Esophagus squamous epithelium (tissue), 5 donors: ENCODE measurements at regions not wholly inside any gene's neighbourhood (a gene's known extent, or its start where the extent isn't known, plus 50 kb on each side); places are given as distances from the start of the nearest gene placed in this dataset.

Source experiments
- DNase-seq: peaks from one replicate; lab custom pipeline; 2025; lab: John Stamatoyannopoulos, UW
- H3K27ac ChIP-seq, 4 donors: fragments of 200-600 bp; sonication (generic); one replicate each; pipeline ENCODE4 v1.5.1; 2016 to 2019; ENCODE audit warnings: mild to moderate bottlenecking in 1 of 4
- H3K27me3 ChIP-seq, 4 donors: fragments of 200-600 bp; sonication (generic); 1 replicate in 3 of 4; 2 replicates in 1 of 4; pipeline versions ENCODE4 v1.5.1 to v1.6.0; 2017 to 2021; ENCODE audit warnings: antibody characterized with exemption in 1 of 4
- H3K36me3 ChIP-seq, 3 donors: fragments of 200-600 bp; sonication (generic); one replicate each; pipeline ENCODE4 v1.5.1; 2016 to 2019
- H3K4me1 ChIP-seq, 3 donors: fragments of 200-600 bp; sonication (generic); one replicate each; pipeline ENCODE4 v1.5.1; 2017 to 2019
- H3K4me3 ChIP-seq, 4 donors: fragments of 200-600 bp; sonication (generic); 1 replicate in 3 of 4; 2 replicates in 1 of 4; pipeline ENCODE4 v1.5.1; 2016 to 2019; ENCODE audit warnings: mild to moderate bottlenecking in 2 of 4, moderate library complexity in 1 of 4
- H3K9me3 ChIP-seq, 3 donors: fragments of 200-600 bp; sonication (generic); one replicate each; pipeline ENCODE4 v1.5.1; 2016 to 2019
- POLR2A ChIP-seq, 4 donors: fragments of 450-650 bp; IDR thresholded peaks; one replicate each; pipeline ENCODE4 v1.6.1; 2017; ENCODE audit warnings: antibody characterized with exemption in 4 of 4, mild to moderate bottlenecking in 4 of 4, moderate library complexity in 3 of 4
- WGBS, 2 donors: methylation state at CpG; one replicate each; pipeline ENCODE4 v1.1.5; 2018; 5-methylcytosine and 5-hydroxymethylcytosine counted together
- intact Hi-C: fragments of 100-400 bp; cut with DNase I; formaldehyde crosslinking; loops from one replicate; pipeline ENCODE4 v1.15.0; 2022
- TF ChIP-seq, protein P1 (sequence below), 6 experiments: fragments of 450-650 bp in 4 of 6; fragments of 200-600 bp in 2 of 6; sonication (generic) in 2 of 6; IDR thresholded peaks; one replicate each; pipeline ENCODE4 v1.5.1; 2016 to 2019; ENCODE audit warnings: antibody characterized with exemption in 6 of 6, mild to moderate bottlenecking in 4 of 6, moderate library complexity in 4 of 6
- donor health status: DM: yes; HTN: yes; CAD: no.

DNA sequence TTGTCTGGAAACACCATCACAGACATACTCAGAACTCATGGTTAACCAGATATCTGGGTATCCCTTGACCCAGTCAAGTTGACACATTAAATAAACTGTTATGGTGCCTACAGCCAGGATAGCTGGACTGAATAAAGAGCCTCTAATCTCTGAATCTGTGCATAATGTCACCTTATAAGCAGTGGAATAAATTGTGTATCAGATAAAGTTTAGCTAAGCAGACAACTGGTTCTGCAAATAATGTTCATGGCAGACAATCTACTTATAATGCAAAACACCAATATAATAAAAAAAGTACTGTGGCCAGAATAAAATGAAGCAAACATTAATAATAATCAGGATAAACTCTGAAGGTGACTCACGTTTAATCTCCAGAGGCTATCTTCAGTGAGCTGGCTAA, 628.5 kb upstream of the FAT3 start:
- 55 to 74% methylated on average over 1 of the region's 1 CpG for WGBS, 2 donors
- intact Hi-C loops: no loop called here

DNA sequence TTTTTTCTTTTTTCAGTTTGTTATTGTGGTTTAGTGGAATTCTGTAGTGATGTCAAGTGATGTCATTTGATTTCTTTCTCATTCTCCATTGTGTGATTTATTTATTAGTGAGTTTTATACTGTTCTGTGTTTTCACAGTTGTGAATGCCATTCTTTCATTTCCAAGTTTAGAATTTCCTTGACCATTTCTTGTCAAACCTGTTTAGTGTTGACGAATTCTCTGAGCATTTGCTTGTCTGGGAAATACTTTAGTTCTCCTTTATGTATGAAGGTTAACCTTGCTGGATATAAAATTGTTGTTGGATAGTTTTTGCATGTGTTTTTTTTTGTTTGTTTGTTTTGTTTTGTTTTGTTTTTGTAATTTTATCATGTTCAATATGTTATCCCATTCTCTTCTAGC, 633.6 kb upstream of the FAT3 start:
- Histone ChIP-seq H3K4me1 (no peaks in the 10 kb centered on the region), H3K9me3 (peaks cover 0 to 13% (median 0%) of the 10 kb centered on the region in 3 donors), H3K27ac (no peak overlapping the region), H3K36me3 (no peaks in the 10 kb centered on the region), H3K4me3 (no peak overlapping the region), H3K27me3 (no peaks in the 10 kb centered on the region)
- intact Hi-C loops: no loop called here
- WGBS, 2 donors: 40 to 43% methylated on average over 1 of the region's 1 CpG
- no peak for TF ChIP-seq POLR2A (IDR thresholded peaks at IDR 0.05)
- TF ChIP-seq, protein P1, sequence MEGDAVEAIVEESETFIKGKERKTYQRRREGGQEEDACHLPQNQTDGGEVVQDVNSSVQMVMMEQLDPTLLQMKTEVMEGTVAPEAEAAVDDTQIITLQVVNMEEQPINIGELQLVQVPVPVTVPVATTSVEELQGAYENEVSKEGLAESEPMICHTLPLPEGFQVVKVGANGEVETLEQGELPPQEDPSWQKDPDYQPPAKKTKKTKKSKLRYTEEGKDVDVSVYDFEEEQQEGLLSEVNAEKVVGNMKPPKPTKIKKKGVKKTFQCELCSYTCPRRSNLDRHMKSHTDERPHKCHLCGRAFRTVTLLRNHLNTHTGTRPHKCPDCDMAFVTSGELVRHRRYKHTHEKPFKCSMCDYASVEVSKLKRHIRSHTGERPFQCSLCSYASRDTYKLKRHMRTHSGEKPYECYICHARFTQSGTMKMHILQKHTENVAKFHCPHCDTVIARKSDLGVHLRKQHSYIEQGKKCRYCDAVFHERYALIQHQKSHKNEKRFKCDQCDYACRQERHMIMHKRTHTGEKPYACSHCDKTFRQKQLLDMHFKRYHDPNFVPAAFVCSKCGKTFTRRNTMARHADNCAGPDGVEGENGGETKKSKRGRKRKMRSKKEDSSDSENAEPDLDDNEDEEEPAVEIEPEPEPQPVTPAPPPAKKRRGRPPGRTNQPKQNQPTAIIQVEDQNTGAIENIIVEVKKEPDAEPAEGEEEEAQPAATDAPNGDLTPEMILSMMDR (IDR thresholded peaks at IDR 0.05): no peak
- no peak for DNase-seq

More for the DNA sequence above, 628.5 kb upstream of the FAT3 start:
- H3K27me3 ChIP-seq: no peaks in the 10 kb centered on the region
- no peaks in the 10 kb centered on the region for H3K36me3 ChIP-seq
- TF ChIP-seq POLR2A (IDR thresholded peaks at IDR 0.05): no peak
- TF ChIP-seq, protein P1 (IDR thresholded peaks at IDR 0.05): no peak
- DNase-seq: no peak
- peaks cover 0 to 13% (median 0%) of the 10 kb centered on the region in 3 donors for H3K9me3 ChIP-seq
- no peak overlapping the region for H3K4me3 ChIP-seq
- H3K27ac ChIP-seq: no peak overlapping the region
- H3K4me1 ChIP-seq: no peaks in the 10 kb centered on the region

DNA sequence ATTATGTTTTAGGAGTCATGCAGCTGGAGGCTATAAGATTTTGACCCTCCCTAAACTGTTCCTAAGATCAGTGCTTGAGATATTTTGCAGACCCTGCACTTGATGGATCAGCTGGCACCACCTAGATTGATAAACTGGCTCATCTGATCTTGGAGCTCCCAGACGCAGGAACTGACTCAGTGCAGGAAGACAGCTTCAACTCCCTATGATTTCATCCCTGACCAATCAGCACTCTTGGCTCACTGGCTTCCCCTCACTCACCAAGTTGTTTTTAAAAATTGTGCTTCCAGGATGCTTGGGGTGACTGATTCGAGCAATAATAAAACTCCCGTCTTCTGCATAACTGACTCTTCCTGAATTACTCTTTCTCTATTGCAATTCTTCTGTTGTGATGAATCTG, 637.5 kb upstream of the FAT3 start:
- Histone ChIP-seq H3K27me3 (no peaks in the 10 kb centered on the region), H3K27ac (no peak overlapping the region), H3K36me3 (no peaks in the 10 kb centered on the region), H3K9me3 (peaks cover 0 to 11% (median 0%) of the 10 kb centered on the region in 3 donors), H3K4me3 (no peak overlapping the region), H3K4me1 (no peaks in the 10 kb centered on the region)
- 45 to 64% methylated on average over 3 of the region's 3 CpGs for WGBS, 2 donors
- intact Hi-C loops: no loop called here
- TF ChIP-seq, protein P1 (IDR thresholded peaks at IDR 0.05): no peak
- no peak for TF ChIP-seq POLR2A (IDR thresholded peaks at IDR 0.05)
- no peak for DNase-seq

DNA sequence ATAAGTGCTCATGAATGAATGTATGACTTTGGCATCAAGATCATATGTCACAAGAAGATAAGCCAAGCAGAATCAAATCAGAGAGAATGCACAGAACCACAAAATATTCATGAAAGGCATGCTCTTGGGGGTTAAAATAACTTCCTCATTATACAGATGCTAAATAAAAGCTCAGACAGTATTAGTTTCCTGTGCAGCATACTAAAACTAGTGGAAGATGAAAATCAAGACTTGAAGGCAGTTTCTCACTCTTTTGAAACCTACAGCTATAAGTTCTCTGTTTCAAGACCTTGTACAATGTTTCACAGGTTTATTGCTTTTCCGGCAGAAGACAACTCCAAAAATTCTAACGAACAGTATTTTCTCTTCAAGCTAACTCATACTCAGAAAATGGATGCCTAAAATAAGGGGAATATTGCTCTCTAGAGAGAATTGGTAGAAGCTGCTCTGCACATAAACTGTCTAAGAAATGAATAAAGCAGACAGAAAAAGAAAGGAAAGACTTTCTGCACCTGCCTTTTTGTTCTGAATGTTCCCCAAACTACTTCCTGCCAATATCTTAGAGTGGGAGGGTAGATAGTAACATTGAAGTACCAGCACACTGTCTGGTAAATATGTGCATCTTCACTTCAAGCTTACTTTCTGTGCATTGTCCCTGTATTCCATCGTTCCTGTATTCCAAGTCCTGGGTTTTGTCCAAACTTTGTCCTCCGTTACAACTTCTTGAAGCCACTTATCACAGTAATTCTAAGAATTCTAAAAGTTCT, 639.4 kb upstream of the FAT3 start:
- Histone ChIP-seq H3K27ac (no peak overlapping the region), H3K9me3 (peaks cover 0 to 9% (median 0%) of the 10 kb centered on the region in 3 donors), H3K4me3 (no peak overlapping the region), H3K27me3 (no peaks in the 10 kb centered on the region), H3K4me1 (no peaks in the 10 kb centered on the region), H3K36me3 (no peaks in the 10 kb centered on the region)
- intact Hi-C loops: no loop called here
- DNase-seq: no peak
- 74 to 81% methylated on average over 4 of the region's 4 CpGs for WGBS, 2 donors
- no peak for TF ChIP-seq POLR2A (IDR thresholded peaks at IDR 0.05)
- TF ChIP-seq, protein P1 (IDR thresholded peaks at IDR 0.05): no peak

DNA sequence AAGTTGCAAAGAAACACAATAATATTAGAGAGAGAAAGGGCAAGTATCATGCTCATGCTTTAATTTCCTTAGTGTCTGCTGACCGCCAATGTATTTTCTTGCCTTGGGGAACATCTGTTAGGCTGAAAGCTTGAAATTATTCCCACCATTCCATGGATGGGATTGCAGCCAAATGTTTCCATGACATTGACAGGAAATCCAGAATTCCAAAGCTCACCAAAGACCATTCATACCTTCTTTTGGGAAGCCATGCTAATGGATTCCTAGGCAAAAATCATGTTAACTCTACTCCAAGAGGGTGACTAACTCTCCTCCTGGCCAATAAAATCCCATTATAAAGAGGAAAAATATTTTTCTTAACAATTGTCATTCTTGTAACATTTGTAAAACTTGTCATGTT, 661.4 kb upstream of the FAT3 start:
- TF ChIP-seq, protein P1 (IDR thresholded peaks at IDR 0.05): no peak
- no peak for TF ChIP-seq POLR2A (IDR thresholded peaks at IDR 0.05)
- WGBS, 2 donors: 69 to 78% methylated on average over 1 of the region's 1 CpG

More for the DNA sequence above, 661.4 kb upstream of the FAT3 start:
- no peaks in the 10 kb centered on the region for H3K27me3 ChIP-seq
- no peaks in the 10 kb centered on the region for H3K36me3 ChIP-seq
- no peak for DNase-seq
- no peaks in the 10 kb centered on the region for H3K4me1 ChIP-seq
- H3K9me3 ChIP-seq: no peaks in the 10 kb centered on the region
- intact Hi-C loops: no loop called here
- H3K27ac ChIP-seq: no peak overlapping the region
- no peak overlapping the region for H3K4me3 ChIP-seq
